NB4 (cell line): ENCODE measurements at regions not wholly inside any gene's neighbourhood (a gene's known extent, or its start where the extent isn't known, plus 50 kb on each side); places are given as distances from the start of the nearest gene placed in this dataset.

Source experiments
- CTCF ChIP-seq: IDR thresholded peaks from one replicate; pipeline ENCODE4 v1.5.1; 2012; ENCODE audit warnings: low read depth, low read length
- MAX ChIP-seq: IDR thresholded peaks from 2 replicates; pipeline ENCODE4 v1.6.1; 2011; ENCODE audit warnings: low read depth, low read length
- POLR2A ChIP-seq: IDR thresholded peaks from 2 replicates; pipeline ENCODE4 v1.6.1; 2011; ENCODE audit warnings: mild to moderate bottlenecking; ENCODE audit not compliant: insufficient read length; ENCODE audit errors: extremely low read depth

GRCh38 chr1:232226197-232226712, 403.7 kb downstream of the SIPA1L2 start:
- no peak for TF ChIP-seq CTCF
- TF ChIP-seq POLR2A, result no peak
- TF ChIP-seq MAX, result no peak
